Activated CD4-positive, alpha-beta T cell treated with anti-CD3 and anti-CD28 coated beads, Interleukin-2, Interleukin-6, amounts not matched to agents 100 ng/mL and 50 ng/mL, durations not matched to agents 16 hours and 8 hours (primary cell): ENCODE measurements at regions not wholly inside any gene's neighbourhood (a gene's known extent, or its start where the extent isn't known, plus 50 kb on each side); places are given as distances from the start of the nearest gene placed in this dataset.
"Not testable (repeated sequence)": the region's sequence is repeated elsewhere in the genome, so short reads cannot be mapped to it uniquely, and the experiment has no call there.

ENCODE experiments used
- DNase-seq: peaks from one replicate; pipeline ENCODE4 v3.0.0-alpha.2; 2020

DNA sequence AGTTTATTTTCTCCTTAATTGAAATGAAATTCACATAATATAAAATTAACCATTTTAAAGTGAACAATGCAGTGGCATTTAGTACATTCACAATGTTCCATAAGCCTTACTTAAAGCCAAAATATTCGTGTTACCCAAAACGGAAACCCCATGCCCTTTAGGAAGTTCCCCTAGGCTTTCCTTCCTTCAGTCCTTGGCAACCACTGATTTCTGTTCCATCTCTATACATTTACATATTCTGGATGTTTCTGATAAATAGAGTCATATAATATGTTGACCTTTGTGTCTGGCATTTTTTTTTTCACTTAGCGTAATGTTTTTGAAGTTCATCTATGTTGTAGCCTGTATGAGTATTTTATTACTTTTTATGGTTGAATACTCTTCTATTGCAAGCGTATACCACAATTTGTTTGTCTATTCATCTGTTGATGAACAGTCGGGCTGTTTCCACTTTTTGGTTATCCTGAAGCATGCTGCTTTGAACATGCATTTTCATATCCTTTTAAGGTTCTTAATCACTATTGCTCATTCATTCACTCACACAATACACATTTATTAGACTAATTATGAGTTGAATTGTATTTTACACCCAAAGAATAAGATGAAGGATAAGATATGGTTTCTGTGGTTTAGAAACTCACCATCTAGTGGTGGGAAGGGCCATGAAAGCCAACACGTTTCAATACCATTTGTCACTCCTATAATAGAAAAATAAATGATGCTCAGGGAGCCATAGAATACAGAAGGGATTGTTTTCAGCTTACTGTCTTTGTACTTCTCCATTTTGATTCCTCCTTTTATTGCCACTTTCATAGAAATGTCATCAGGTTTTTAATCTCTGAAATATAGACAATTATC is 408.2 kb upstream of the CBLB start:
- no peak for DNase-seq

DNA sequence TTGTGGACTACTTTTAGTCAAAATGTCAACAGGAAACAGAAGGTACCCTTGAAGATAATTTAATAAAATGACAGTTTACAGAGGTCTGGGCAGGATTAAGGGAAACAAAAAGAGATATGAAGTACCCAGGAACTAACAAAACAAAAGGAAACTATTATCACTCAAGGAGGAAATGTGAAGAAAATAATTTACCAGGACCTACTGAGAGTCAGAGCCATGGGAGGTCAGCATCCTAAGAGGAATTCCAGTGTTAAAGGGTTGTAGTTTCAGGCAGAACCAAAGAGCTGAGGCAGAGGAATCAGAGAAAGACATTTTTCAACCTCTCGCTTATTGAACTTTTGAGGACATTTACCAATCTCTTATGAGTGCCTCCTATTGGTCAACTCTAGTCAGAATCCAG is 408.9 kb upstream of the CBLB start:
- DNase-seq: no peak

- no peak for DNase-seq
Measured at GRCh38 chr3:106281221-106281620, 412.4 kb upstream of the CBLB start.

DNA sequence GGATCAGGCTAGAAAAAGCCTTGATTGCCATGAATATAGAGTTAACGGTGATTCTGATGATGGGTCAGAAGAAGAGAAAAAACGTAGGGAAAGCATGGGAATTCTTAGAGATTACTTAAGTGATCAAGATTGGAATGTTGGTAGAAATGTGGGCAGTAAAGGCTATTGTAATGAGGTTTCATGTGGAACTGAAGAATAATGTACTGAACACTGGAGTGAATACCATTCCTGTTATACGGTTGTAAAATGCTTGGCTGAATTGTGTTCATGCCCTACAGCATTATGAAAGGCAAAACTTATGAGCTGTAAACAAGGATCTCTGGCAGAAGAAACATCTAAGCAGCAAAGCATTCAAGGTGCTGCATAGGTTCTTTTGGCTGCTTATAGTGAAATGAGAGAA is 414.1 kb upstream of the CBLB start:
- DNase-seq: no peak

- no peak for DNase-seq
Measured at GRCh38 chr3:106288781-106289180, 420.0 kb upstream of the CBLB start.

GRCh38 chr3:106290304-106290997 is 421.6 kb upstream of the CBLB start:
- DNase-seq: no peak

- DNase-seq: no peak
Measured at GRCh38 chr3:106293161-106293560, 424.3 kb upstream of the CBLB start.

GRCh38 chr3:106294121-106294520 is 425.3 kb upstream of the CBLB start:
- DNase-seq: no peak

DNA sequence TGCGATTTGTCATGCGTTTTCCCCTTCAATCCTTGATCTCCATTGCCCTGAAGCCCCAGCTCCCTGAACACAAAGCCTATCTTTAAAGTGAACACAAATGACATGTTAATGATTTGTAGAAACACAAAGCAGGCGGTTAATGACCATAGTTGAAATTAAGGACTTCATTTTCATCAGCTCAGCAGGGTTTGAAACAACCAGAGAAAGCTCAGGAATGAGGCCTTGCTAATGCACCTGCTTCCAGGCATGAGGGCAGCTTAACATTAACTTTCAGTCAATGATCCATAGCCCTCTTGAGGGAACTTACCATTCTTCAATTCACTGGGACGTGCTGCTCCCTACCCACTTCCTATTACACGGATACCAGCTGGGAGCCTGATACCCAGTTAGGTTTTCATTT is 427.2 kb upstream of the CBLB start:
- DNase-seq: no peak

- peak; percentile 57 for DNase-seq
Measured at GRCh38 chr3:106299300-106300098, 430.7 kb upstream of the CBLB start.

DNA sequence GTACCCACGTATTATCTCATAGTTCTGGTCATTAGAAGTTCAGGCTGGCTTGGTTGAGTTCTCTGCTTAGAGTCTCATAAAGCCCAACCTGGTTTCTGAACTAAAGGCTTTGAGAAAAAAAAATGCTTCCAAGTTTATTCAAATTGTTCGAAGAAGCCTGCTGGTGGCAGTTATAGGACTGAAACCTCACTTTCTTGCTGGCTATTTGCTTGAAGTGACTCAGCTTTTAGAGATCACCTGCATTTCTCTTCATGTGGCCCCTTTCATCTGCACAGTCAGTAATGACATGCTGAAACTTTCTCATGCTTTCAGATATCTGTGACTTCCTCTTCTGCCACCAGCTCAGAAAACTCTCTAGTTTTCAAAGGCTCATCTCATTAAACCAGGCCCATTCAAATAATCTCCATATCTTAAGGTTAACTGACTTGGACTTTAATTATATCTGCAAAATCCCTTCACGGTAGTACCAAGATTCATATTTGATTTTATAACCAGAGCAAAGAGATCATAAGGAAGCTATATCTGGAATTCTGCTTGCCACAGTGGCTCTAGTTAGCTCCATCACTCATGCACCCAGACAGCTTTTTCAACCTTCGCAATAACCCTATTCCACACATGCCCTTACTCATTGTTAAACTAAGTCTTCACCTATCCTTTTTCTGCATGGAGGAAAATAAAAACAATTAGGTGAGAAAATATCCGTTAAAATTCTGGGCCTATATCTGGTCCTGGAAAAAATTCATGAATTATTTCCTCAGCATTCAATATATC is 433.8 kb upstream of the CBLB start:
- DNase-seq: peak; percentile 82

GRCh38 chr3:106303766-106304165 is 435.0 kb upstream of the CBLB start:
- no peak for DNase-seq

- DNase-seq: no peak
Measured at GRCh38 chr3:106305127-106305526, 436.3 kb upstream of the CBLB start.

DNA sequence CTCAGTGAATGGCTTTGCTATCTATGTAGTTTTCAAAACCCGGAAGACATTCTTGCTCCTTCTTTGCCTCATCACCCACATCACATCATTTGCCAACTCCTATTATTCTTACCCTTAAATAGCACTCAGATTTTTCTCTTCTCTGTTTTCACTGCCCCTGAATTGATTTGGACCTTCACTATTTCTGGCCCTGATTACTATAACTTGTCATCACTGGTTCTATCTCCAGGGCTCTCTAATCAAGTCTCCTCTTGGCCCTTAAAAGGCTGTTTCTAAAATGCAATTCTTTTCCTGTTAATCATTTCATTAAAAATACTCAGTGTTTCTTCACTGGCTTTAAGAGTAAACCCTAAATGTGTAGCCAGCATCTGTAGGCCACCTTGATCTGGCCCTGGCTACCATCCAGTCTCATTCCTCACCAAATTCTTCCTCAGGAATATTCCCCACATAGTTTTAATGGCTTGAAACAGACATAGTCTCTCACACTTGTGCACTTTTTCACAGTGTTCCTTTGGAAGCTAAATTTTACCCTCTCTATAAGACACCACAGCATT is 437.1 kb upstream of the CBLB start:
- DNase-seq: no peak

DNA sequence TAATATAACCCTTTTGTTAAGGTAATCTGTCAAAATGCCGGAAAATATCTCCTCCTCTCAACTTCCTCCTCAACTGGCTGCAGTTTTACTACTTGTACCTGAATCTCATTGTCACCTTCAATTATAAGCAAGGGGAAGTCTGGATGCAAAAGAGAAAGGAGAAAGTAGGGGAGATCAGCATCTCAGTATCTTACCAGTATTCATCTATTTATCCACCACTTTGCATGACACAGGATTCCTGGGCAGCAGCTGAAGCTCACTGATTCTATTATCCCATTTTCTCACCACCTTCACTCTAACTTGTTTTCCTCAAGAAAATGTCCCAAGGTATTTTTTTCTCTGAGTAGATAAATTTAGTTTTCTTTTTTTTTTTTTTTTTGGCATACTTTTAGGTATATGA is 440.5 kb upstream of the CBLB start:
- DNase-seq: no peak

DNA sequence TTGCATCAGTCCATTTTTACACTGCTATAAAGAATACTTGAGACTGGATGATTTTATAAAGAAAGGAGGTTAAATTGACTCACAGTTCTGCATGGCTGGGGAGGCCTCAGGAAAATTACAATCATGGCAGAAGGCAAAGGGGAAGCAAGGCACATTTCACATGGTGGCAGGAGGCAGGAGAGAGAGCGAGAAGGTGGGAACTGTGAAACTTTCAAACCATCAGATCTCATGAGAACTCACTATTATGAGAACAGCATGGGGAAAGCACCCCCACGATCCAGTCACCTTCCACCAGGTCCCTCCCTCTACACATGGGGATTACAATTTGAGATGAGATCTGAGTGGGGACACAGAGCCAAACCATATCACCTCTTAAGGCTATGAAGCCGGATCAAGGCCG is 441.0 kb upstream of the CBLB start:
- DNase-seq: not testable (repeated sequence)

DNA sequence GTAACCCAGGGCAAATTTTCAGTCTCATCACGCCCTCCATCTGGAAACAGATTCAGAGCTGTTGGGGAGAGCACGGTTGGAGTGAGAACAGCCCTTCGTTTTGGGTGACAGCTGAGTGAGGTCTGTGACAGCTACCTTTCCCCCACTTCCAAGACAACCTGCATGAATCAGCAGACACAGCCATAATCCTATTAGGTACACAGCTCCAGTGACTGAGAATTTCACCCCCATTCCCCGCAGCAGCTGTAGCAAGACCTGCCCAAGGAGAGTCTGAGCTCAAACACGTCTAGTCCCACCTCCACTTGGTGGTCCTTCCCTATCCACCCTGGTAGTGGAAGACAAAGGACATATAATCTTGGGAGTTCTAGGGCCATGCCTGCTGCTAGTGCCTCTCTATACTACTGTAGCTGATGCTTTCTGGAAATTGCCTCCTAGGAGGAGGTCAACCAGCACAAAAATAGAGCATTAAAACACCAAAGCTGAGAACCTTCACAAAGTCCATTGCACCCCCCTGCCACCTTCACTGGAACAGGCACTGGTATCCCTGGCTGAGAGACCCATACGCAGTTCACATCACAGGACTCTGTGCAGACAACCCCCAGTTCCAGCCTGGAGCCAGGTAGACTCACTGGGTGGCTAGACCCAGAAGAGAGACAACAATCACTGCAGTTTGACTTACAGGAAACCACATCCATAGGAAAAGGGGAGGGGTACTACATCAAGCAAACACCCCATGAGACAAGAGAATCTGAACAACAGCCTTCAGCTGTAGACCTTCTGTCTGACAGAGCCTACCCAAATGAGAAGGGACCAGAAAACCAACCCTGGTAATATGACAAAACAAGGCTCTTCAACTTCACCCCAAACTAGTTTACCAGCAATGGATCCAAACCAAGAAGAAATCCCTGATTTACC is 448.6 kb upstream of the CBLB start:
- no peak for DNase-seq

DNA sequence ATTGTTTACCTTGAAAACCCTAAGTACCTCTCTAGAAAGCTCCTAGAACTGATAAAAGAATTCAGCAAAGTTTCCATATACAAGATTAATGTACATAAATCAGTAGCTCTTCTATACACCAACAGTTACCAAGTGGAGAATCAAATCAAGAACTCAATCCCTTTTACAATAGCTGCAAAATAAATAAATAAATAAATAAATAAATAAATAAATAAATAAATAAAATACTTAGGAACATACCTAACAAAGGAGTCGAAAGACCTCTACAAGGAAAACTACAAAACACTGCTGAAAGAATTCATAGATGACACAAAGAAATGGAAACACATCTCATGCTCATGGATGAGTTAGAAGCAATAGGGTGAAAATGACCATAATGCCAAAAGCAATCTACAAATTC is 452.6 kb upstream of the CBLB start:
- DNase-seq: not testable (repeated sequence)

DNA sequence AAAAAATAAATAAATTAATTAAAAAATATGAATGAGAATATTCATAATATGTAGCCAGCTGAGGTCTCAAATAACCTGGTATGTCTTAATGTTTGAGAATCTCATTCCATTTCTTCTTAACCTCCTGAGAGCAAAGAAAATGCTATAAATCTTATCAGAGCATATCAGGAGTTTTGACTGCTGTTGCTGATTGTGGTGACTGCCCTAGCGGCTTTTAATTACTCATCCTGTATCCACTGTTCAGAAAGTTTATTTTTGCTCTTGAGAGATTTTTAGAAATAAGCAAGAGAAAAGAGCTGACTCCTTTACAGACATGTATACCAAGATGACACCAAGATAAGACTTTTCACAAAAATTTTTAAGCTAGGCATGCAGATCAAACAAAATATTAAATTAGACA is 454.8 kb upstream of the CBLB start:
- DNase-seq: no peak

DNA sequence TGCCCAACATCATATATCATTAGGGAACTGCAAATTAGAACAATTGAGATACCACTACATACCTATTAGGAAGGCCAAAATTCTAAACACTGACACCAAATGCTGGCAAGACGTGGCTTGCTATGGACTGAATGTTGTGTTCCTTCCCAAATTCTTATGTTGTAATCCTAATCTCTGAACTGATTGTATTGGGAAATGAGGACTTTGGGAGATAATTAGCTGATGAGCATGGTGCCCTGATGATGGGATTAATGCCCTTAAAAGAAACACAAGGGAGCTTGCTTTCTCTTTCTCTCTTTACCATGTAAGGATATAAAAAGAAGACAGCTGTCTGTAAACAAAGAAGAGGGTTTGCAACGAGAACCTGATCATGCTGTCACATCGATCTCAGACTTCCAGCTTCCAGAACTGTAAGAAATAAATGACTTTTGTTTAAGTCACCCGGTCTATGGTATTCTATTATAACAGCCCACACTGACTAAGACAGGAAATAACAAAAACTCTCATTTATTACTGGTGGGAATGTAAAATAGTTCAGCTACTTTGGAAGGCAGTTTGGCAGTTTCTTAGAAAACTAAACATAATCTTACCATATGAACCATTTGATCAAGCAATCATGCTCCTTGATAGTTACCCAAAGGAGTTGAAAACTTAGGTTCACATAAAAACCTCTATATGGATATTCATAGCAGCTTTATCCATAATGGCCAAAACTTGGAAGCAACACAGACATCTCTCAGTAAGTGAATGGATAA is 458.3 kb upstream of the CBLB start:
- DNase-seq: no peak

GRCh38 chr3:106327696-106328025 is 458.8 kb upstream of the CBLB start:
- DNase-seq: no peak
